ENCODE measurements at regions not wholly inside any gene's neighbourhood (a gene's known extent, or its start where the extent isn't known, plus 50 kb on each side); places are given as distances from the start of the nearest gene placed in this dataset.

- TF ChIP-seq GATA2 (CRISPR knock-in tag; IDR thresholded peaks at IDR 0.05) (no peak), TCF12 (IDR thresholded peaks at IDR 0.05) (no peak), RAD21 (IDR thresholded peaks at IDR 0.05; ENCODE audit: low read length) (no peak)
Observed at GRCh38 chr3:152960684-152961083, 125.8 kb downstream of the P2RY1 start (continued).

GRCh38 chr3:152961323-152961722 lies 126.4 kb downstream of the P2RY1 start:
- CTCF ChIA-PET: interaction anchor here (0.6 to 1.2 kb wide), 5 partner anchors 11 to 489 kb away, joined by 3 to 4 read pairs (median 3); no protein-coding TSS in a partner anchor
- peak; percentile 8 for DNase-seq
- POLR2A ChIA-PET: no interaction called here

More at GRCh38 chr3:152961323-152961722, 126.4 kb downstream of the P2RY1 start:
- Histone ChIP-seq H3K4me3 (ENCODE audit: low read depth in 2 of 2, low read length in 1 of 2) (no peak overlapping the region), H3K9ac (no peak overlapping the region), H3K4me1 (ENCODE audit: control insufficient read depth in 1 of 2, insufficient read depth in 2 of 2, low read depth in 1 of 2, low read length in 1 of 2) (no peaks in the 10 kb centered on the region), H3F3A (replicated peaks; ENCODE audit: insufficient read depth) (no peaks in the 10 kb centered on the region), H4K20me1 (ENCODE audit: insufficient read depth) (no peaks in the 10 kb centered on the region), H3K79me2 (ENCODE audit: insufficient read depth) (no peaks in the 10 kb centered on the region), H3K4me2 (no peak overlapping the region), H3K27ac (ENCODE audit: low read depth in 2 of 2, low read length in 1 of 2) (no peak overlapping the region), H3K9me2 (no peaks in the 10 kb centered on the region), H3K9me3 (no peaks in the 10 kb centered on the region), H2AFZ (ENCODE audit: low read depth) (no peak overlapping the region), H3K36me3 (replicated peaks in 1 of 2; ENCODE audit: control insufficient read depth in 1 of 2, insufficient read depth in 2 of 2, low read length in 1 of 2) (no peaks in the 10 kb centered on the region), H3K27me3 (ENCODE audit: insufficient read depth) (no peaks in the 10 kb centered on the region; the same call in 1 of the 2 replicates)
- TF ChIP-seq PBX3 (IDR thresholded peaks at IDR 0.05) (no peak), MXI1 (IDR thresholded peaks at IDR 0.05; ENCODE audit: low read depth, low read length) (no peak), CTCF (IDR thresholded peaks at IDR 0.05) (peak; percentile 28; the same call in 1 of the 2 replicates), TAF1 (IDR thresholded peaks at IDR 0.05; ENCODE audit: borderline replicate concordance, low read depth, low read length) (no peak), USF2 (IDR thresholded peaks at IDR 0.05; ENCODE audit: borderline replicate concordance, low read depth, low read length) (no peak), SMC3 (IDR thresholded peaks at IDR 0.05; ENCODE audit: low read depth, low read length) (0 out of 2 replicates have a peak, but pooled peaks have one; percentile 6), REST (IDR thresholded peaks at IDR 0.05; ENCODE audit: low read depth, low read length) (no peak), RAD21 (IDR thresholded peaks at IDR 0.05; ENCODE audit: low read length) (peak; percentile 51), SIN3A (IDR thresholded peaks at IDR 0.05; ENCODE audit: borderline replicate concordance, low read depth, low read length) (no peak), JUND (IDR thresholded peaks at IDR 0.05) (no peak)
- WGBS (ENCODE audit: low lambda C conversion rate): 0% methylated on average over 2 of the region's 2 CpGs

All from SK-N-SH (cell line).